HG03558 (cell line): ENCODE measurements at regions not wholly inside any gene's neighbourhood (a gene's known extent, or its start where the extent isn't known, plus 50 kb on each side); places are given as distances from the start of the nearest gene placed in this dataset.
"Not testable (repeated sequence)": the region's sequence is repeated elsewhere in the genome, so short reads cannot be mapped to it uniquely, and the experiment has no call there.

Source experiments
- ATAC-seq: cut with Tn5 transposase; IDR thresholded peaks from one replicate; pipeline ENCODE4 v1.9.1; 2021; ENCODE audit warnings: moderate number of reproducible peaks; ENCODE audit not compliant: unreplicated experiment; ENCODE audit errors: extremely low read depth

- ATAC-seq, result no peak
Measured at GRCh38 chr1:238789916-238790667, 596.3 kb upstream of the CHRM3 start.

GRCh38 chr1:238787471-238787870 is 598.9 kb upstream of the CHRM3 start:
- ATAC-seq, result no peak

GRCh38 chr1:238783633-238784032 is 602.7 kb upstream of the CHRM3 start:
- ATAC-seq, result no peak

GRCh38 chr1:238779716-238780115 is 606.7 kb upstream of the CHRM3 start:
- ATAC-seq, result no peak

- no peak for ATAC-seq
Measured at GRCh38 chr1:238778113-238778512, 608.3 kb upstream of the CHRM3 start.

GRCh38 chr1:238777551-238777950 is 608.8 kb upstream of the CHRM3 start:
- no peak for ATAC-seq

GRCh38 chr1:238776126-238776525 is 610.2 kb upstream of the CHRM3 start:
- no peak for ATAC-seq

- no peak for ATAC-seq
Measured at GRCh38 chr1:238772322-238772721, 614.0 kb upstream of the CHRM3 start.

- ATAC-seq, result no peak
Measured at GRCh38 chr1:238767321-238767720, 619.0 kb upstream of the CHRM3 start.

GRCh38 chr1:238764779-238765178 is 621.6 kb upstream of the CHRM3 start:
- no peak for ATAC-seq

- no peak for ATAC-seq
Measured at GRCh38 chr1:238753252-238753651, 633.1 kb upstream of the CHRM3 start.

GRCh38 chr1:238752327-238752726 is 634.0 kb upstream of the CHRM3 start:
- no peak for ATAC-seq

GRCh38 chr1:238745069-238745468 is 641.3 kb upstream of the CHRM3 start:
- ATAC-seq, result no peak

- ATAC-seq, result no peak
Measured at GRCh38 chr1:238738892-238739291, 647.5 kb upstream of the CHRM3 start.

GRCh38 chr1:238727670-238728069 is 658.7 kb upstream of the CHRM3 start:
- no peak for ATAC-seq

- ATAC-seq, result no peak
Measured at GRCh38 chr1:238722812-238723211, 663.6 kb upstream of the CHRM3 start.

GRCh38 chr1:238710697-238711096 is 675.7 kb upstream of the CHRM3 start:
- ATAC-seq, result no peak

GRCh38 chr1:238701024-238701423 is 685.3 kb upstream of the CHRM3 start:
- ATAC-seq, result no peak

- no peak for ATAC-seq
Measured at GRCh38 chr1:238690415-238690814, 696.0 kb upstream of the CHRM3 start.

- ATAC-seq, result not testable (repeated sequence)
Measured at GRCh38 chr1:238684576-238684975, 701.8 kb upstream of the CHRM3 start.

GRCh38 chr1:238681451-238681850 is 704.9 kb upstream of the CHRM3 start:
- ATAC-seq, result no peak

GRCh38 chr1:238681021-238681420 is 705.3 kb upstream of the CHRM3 start:
- no peak for ATAC-seq
